ENCODE measurements at regions not wholly inside any gene's neighbourhood (a gene's known extent, or its start where the extent isn't known, plus 50 kb on each side); places are given as distances from the start of the nearest gene placed in this dataset.
A peak's percentile ranks its signal among the peaks of the same experiment; 100 is the strongest.

- TF ChIP-seq REST (IDR thresholded peaks at IDR 0.05) (no peak), ZFP36 (IDR thresholded peaks at IDR 0.05; ENCODE audit: borderline replicate concordance, partially characterized antibody) (no peak), TP53 (CRISPR knock-in tag; IDR thresholded peaks at IDR 0.05) (no peak), ELK1 (IDR thresholded peaks at IDR 0.05; ENCODE audit: low read depth, low read length) (no peak), KDM5A (IDR thresholded peaks at IDR 0.05) (no peak), RCOR1 (IDR thresholded peaks at IDR 0.05; ENCODE audit: low read depth, low read length) (no peak), POLR2AphosphoS2 (conservative IDR thresholded peaks at IDR 0.05; ENCODE audit: low read length) (no peak), POLR2A (IDR thresholded peaks at IDR 0.05; ENCODE audit: low read length) (no peak), CEBPB (IDR thresholded peaks at IDR 0.05) (no peak), BCL3 (IDR thresholded peaks at IDR 0.05) (no peak), ZNF302 (CRISPR knock-in tag; IDR thresholded peaks at IDR 0.05) (no peak), MAX (IDR thresholded peaks at IDR 0.05) (no peak), HOXA7 (CRISPR knock-in tag; IDR thresholded peaks at IDR 0.05) (no peak), KDM1A (IDR thresholded peaks at IDR 0.05; ENCODE audit: low read depth) (no peak), ZC3H11A (IDR thresholded peaks at IDR 0.05) (no peak), CTCF (IDR thresholded peaks at IDR 0.05) (peak; percentile 45), ZSCAN20 (CRISPR knock-in tag; IDR thresholded peaks at IDR 0.05) (no peak), SMC3 (IDR thresholded peaks at IDR 0.05) (peak; percentile 43; the same call in 2 of the 3 replicates), RAD21 (conservative IDR thresholded peaks at IDR 0.05 in 1 of 2, IDR thresholded peaks at IDR 0.05 in 1 of 2) (peak; percentile 48 to 54), NFE2L2 (conservative IDR thresholded peaks at IDR 0.05; ENCODE audit: low read length) (peak; percentile 36; the same call in 1 of the 2 replicates), CBX2 (IDR thresholded peaks at IDR 0.05; ENCODE audit: borderline replicate concordance, low read depth) (no peak), EHF (CRISPR knock-in tag; IDR thresholded peaks at IDR 0.05) (no peak), RFX5 (IDR thresholded peaks at IDR 0.05) (no peak), HDAC2 (IDR thresholded peaks at IDR 0.05) (no peak), HES2 (IDR thresholded peaks at IDR 0.05) (no peak), USF2 (IDR thresholded peaks at IDR 0.05) (no peak), FOXS1 (CRISPR knock-in tag; IDR thresholded peaks at IDR 0.05) (no peak), MAFK (IDR thresholded peaks at IDR 0.05; ENCODE audit: partially characterized antibody) (peak; percentile 31), HEYL (CRISPR knock-in tag; IDR thresholded peaks at IDR 0.05) (no peak)
- FAIRE-seq (no peak), DNase-seq (ENCODE audit: low read depth in 1 of 2, low spot score in 1 of 2) (peak; percentile 14 to 60), ATAC-seq (peak; percentile 83 to 90)
- 32% methylated on average over 3 of the region's 3 CpGs for WGBS (ENCODE audit: missing lambda C conversion rate)
- Histone ChIP-seq H3K27ac (peak overlapping the region; percentile 2 to 71; a peak in 3 of 6 replicates), H3K4me1 (peaks cover 39% of the 10 kb centered on the region), H3K9me3 (no peaks in the 10 kb centered on the region), H3K4me2 (peak overlapping the region; percentile 41), H3K4me3 (no peak overlapping the region)
- ChIA-PET CTCF (interaction anchor here (0.7 to 2.5 kb wide), 11 partner anchors 9 to 126 kb away, joined by 3 to 11 read pairs (median 4); no protein-coding TSS in a partner anchor), POLR2A (no interaction called here)
These were observed 121.4 kb upstream of the DST start for GRCh38 chr6:56764081-56764566.
